ENCODE measurements at regions not wholly inside any gene's neighbourhood (a gene's known extent, or its start where the extent isn't known, plus 50 kb on each side); places are given as distances from the start of the nearest gene placed in this dataset.
"Not testable (repeated sequence)": the region's sequence is repeated elsewhere in the genome, so short reads cannot be mapped to it uniquely, and the experiment has no call there.

GRCh38 chr15:96183514-96183850 lies 147.0 kb upstream of the NR2F2 start:
- DNase-seq, result no peak

- DNase-seq, result no peak
Observed at GRCh38 chr15:96183867-96184266, 146.6 kb upstream of the NR2F2 start.

- DNase-seq, result no peak
Observed at GRCh38 chr15:96184297-96184696, 146.2 kb upstream of the NR2F2 start.

GRCh38 chr15:96186105-96186504 lies 144.4 kb upstream of the NR2F2 start:
- no peak for DNase-seq

GRCh38 chr15:96187341-96188305 lies 142.9 kb upstream of the NR2F2 start:
- no peak for DNase-seq

- DNase-seq, result no peak
Observed at GRCh38 chr15:96197721-96198120, 132.8 kb upstream of the NR2F2 start.

GRCh38 chr15:96199111-96199510 lies 131.4 kb upstream of the NR2F2 start:
- no peak for DNase-seq

GRCh38 chr15:96200357-96200967 lies 130.0 kb upstream of the NR2F2 start:
- no peak for DNase-seq

- no peak for DNase-seq
Observed at GRCh38 chr15:96201696-96202095, 128.8 kb upstream of the NR2F2 start.

- not testable (repeated sequence) for DNase-seq
Observed at GRCh38 chr15:96205588-96205987, 124.9 kb upstream of the NR2F2 start.

- no peak for DNase-seq
Observed at GRCh38 chr15:96207377-96208006, 123.0 kb upstream of the NR2F2 start.

- no peak for DNase-seq
Observed at GRCh38 chr15:96209285-96209735, 121.2 kb upstream of the NR2F2 start.

GRCh38 chr15:96213045-96213444 lies 117.5 kb upstream of the NR2F2 start:
- no peak for DNase-seq

- DNase-seq, result no peak
Observed at GRCh38 chr15:96213896-96214295, 116.6 kb upstream of the NR2F2 start.

- not testable (repeated sequence) for DNase-seq
Observed at GRCh38 chr15:96216481-96216880, 114.0 kb upstream of the NR2F2 start.

- DNase-seq, result no peak
Observed at GRCh38 chr15:96217983-96218382, 112.5 kb upstream of the NR2F2 start.

- DNase-seq, result no peak
Observed at GRCh38 chr15:96218623-96219455, 111.7 kb upstream of the NR2F2 start.

- no peak for DNase-seq
Observed at GRCh38 chr15:96219681-96220080, 110.8 kb upstream of the NR2F2 start.

GRCh38 chr15:96220657-96221056 lies 109.8 kb upstream of the NR2F2 start:
- no peak for DNase-seq

- DNase-seq, result no peak
Observed at GRCh38 chr15:96222981-96223380, 107.5 kb upstream of the NR2F2 start.

- no peak for DNase-seq
Observed at GRCh38 chr15:96223939-96224338, 106.6 kb upstream of the NR2F2 start.

- no peak for DNase-seq
Observed at GRCh38 chr15:96225642-96226259, 104.7 kb upstream of the NR2F2 start.
